ENCODE measurements at regions not wholly inside any gene's neighbourhood (a gene's known extent, or its start where the extent isn't known, plus 50 kb on each side); places are given as distances from the start of the nearest gene placed in this dataset.

- ATAC-seq: no peak
- POLR2A ChIA-PET: no interaction called here
- Histone ChIP-seq H3K27me3 (ENCODE audit: insufficient read depth, low read length) (no peaks in the 10 kb centered on the region), H4K20me1 (ENCODE audit: insufficient read depth) (no peaks in the 10 kb centered on the region), H3K27ac (ENCODE audit: low read depth, low read length) (no peak overlapping the region), H3K4me3 (replicated peaks in 1 of 2; ENCODE audit: low read depth in 1 of 2, low read length in 2 of 2) (no peak overlapping the region), H2AFZ (ENCODE audit: low read depth, low read length, poor library complexity, severe bottlenecking) (no peak overlapping the region), H3K9me2 (ENCODE audit: insufficient read depth) (no peaks in the 10 kb centered on the region), H3K79me2 (ENCODE audit: insufficient read depth, low read length) (no peaks in the 10 kb centered on the region), H3K9ac (ENCODE audit: low read length) (no peak overlapping the region), H3K36me3 (ENCODE audit: control insufficient read depth in 1 of 2, insufficient read depth in 2 of 2, low read length in 2 of 2) (no peaks in the 10 kb centered on the region), H3K4me2 (ENCODE audit: low read length) (no peak overlapping the region), H3K9me3 (ENCODE audit: control insufficient read depth in 1 of 2, insufficient read depth in 1 of 2, low read depth in 1 of 2, low read length in 2 of 2) (no peaks in the 10 kb centered on the region), H3K4me1 (ENCODE audit: control insufficient read depth in 1 of 2, insufficient read depth in 2 of 2, low read length in 2 of 2) (no peaks in the 10 kb centered on the region)
- intact Hi-C loops (cut with micrococcal nuclease): no loop called here
- CTCF ChIA-PET: no interaction called here
- RAD21 ChIA-PET (ENCODE audit: low non-redundant PET in 1 of 2, low total read pairs in 2 of 2, uncharacterized antibody in 2 of 2, unreplicated experiment in 2 of 2): no interaction called here
- no TSS peak for BruUV-seq (replicated peaks)
- no peak for DNase-seq (ENCODE audit: low read depth, low spot score)
- TF ChIP-seq SP1 (IDR thresholded peaks at IDR 0.05; ENCODE audit: low read depth) (no peak), MAX (IDR thresholded peaks at IDR 0.05) (no peak), POLR2A (IDR thresholded peaks at IDR 0.05; ENCODE audit: borderline replicate concordance, extremely low read depth, insufficient read depth, insufficient read length) (no peak), SIN3A (IDR thresholded peaks at IDR 0.05; ENCODE audit: low read depth) (no peak), REST (IDR thresholded peaks at IDR 0.05; ENCODE audit: low read depth) (no peak), CEBPB (IDR thresholded peaks at IDR 0.05; ENCODE audit: low read depth) (no peak), EZH2 (IDR thresholded peaks at IDR 0.05) (no peak), POLR2AphosphoS5 (IDR thresholded peaks at IDR 0.05; ENCODE audit: low read depth, low read length) (no peak), CBX3 (IDR thresholded peaks at IDR 0.05; ENCODE audit: low read depth) (no peak), EGR1 (IDR thresholded peaks at IDR 0.05; ENCODE audit: low read depth) (no peak), JUND (IDR thresholded peaks at IDR 0.05) (no peak)
Observed at GRCh38 chr4:170169699-170170098, 79.9 kb upstream of the AADAT start.
